Neural cell (in vitro differentiated cells): ENCODE measurements at regions not wholly inside any gene's neighbourhood (a gene's known extent, or its start where the extent isn't known, plus 50 kb on each side); places are given as distances from the start of the nearest gene placed in this dataset.

Experiments used
- CTCF ChIP-seq: fragments of 450-650 bp; IDR thresholded peaks from 2 replicates; pipeline ENCODE4 v1.5.1; 2014; ENCODE audit warnings: antibody characterized with exemption, mild to moderate bottlenecking, moderate library complexity; ENCODE audit not compliant: poor library complexity, severe bottlenecking
- EP300 ChIP-seq: fragments of 450-650 bp; conservative IDR thresholded peaks from 2 replicates; pipeline ENCODE4 v1.6.1; 2014; ENCODE audit warnings: antibody characterized with exemption, mild to moderate bottlenecking, moderate library complexity; ENCODE audit not compliant: poor library complexity, severe bottlenecking
- EZH2 ChIP-seq: fragments of 200-600, 300-800 bp; shearing (Covaris generic), sonication (generic); IDR thresholded peaks from 2 replicates; pipeline ENCODE4 v1.6.1; 2014; ENCODE audit warnings: antibody characterized with exemption, low read length, borderline replicate concordance, mild to moderate bottlenecking; ENCODE audit not compliant: insufficient read depth, poor library complexity, severe bottlenecking
- MXI1 ChIP-seq: fragments of 450-650 bp; conservative IDR thresholded peaks from 2 replicates; pipeline ENCODE4 v1.6.1; 2014; ENCODE audit warnings: antibody characterized with exemption, mild to moderate bottlenecking; ENCODE audit not compliant: poor library complexity, severe bottlenecking
- POLR2AphosphoS5 ChIP-seq: IDR thresholded peaks from 2 replicates; pipeline ENCODE4 v1.6.1; 2012
- REST ChIP-seq: IDR thresholded peaks from 2 replicates; pipeline ENCODE4 v1.6.1; 2012; ENCODE audit warnings: borderline replicate concordance
- SMC3 ChIP-seq: fragments of 450-650 bp; conservative IDR thresholded peaks from 2 replicates; pipeline ENCODE4 v1.6.1; 2014; ENCODE audit warnings: antibody characterized with exemption, mild to moderate bottlenecking, moderate library complexity; ENCODE audit not compliant: poor library complexity

GRCh38 chrX:122219735-122220134, 964.3 kb upstream of the GRIA3 start:
- TF ChIP-seq CTCF (no peak), MXI1 (no peak), POLR2AphosphoS5 (no peak), SMC3 (no peak), EZH2 (no peak), REST (no peak), EP300 (no peak)
